ENCODE measurements at regions not wholly inside any gene's neighbourhood (a gene's known extent, or its start where the extent isn't known, plus 50 kb on each side); places are given as distances from the start of the nearest gene placed in this dataset.

- Histone ChIP-seq H3K4me1 (ENCODE audit: control insufficient read depth in 2 of 2, insufficient read depth in 2 of 2, low read length in 2 of 2) (peaks cover 0 to 2% of the 10 kb centered on the region in 2 donors), H3K36me3 (ENCODE audit: control insufficient read depth in 2 of 2, insufficient read depth in 2 of 2, low read length in 2 of 2) (no peaks in the 10 kb centered on the region), H3K9ac (ENCODE audit: low read depth in 1 of 2, low read length in 2 of 2) (no peak overlapping the region)
Measured at GRCh38 chr13:76720821-76721220, 165.4 kb downstream of the KCTD12 start.

GRCh38 chr13:76720416-76720815 lies 165.8 kb downstream of the KCTD12 start:
- Histone ChIP-seq H3K27ac (ENCODE audit: low read depth in 2 of 2, low read length in 2 of 2) (no peak overlapping the region), H3K9ac (ENCODE audit: low read depth in 1 of 2, low read length in 2 of 2) (no peak overlapping the region), H3K9me3 (ENCODE audit: control insufficient read depth in 2 of 2, low read length in 2 of 2) (no peaks in the 10 kb centered on the region), H3K36me3 (ENCODE audit: control insufficient read depth in 2 of 2, insufficient read depth in 2 of 2, low read length in 2 of 2) (no peaks in the 10 kb centered on the region), H3K4me3 (ENCODE audit: low read length in 2 of 2) (no peak overlapping the region), H3K27me3 (ENCODE audit: control insufficient read depth in 2 of 2, insufficient read depth in 2 of 2, low read length in 2 of 2) (no peaks in the 10 kb centered on the region), H3K4me1 (ENCODE audit: control insufficient read depth in 2 of 2, insufficient read depth in 2 of 2, low read length in 2 of 2) (peaks cover 0 to 2% of the 10 kb centered on the region in 2 donors)

More at GRCh38 chr13:76720821-76721220, 165.4 kb downstream of the KCTD12 start:
- Histone ChIP-seq H3K4me3 (ENCODE audit: low read length in 2 of 2) (no peak overlapping the region), H3K27ac (ENCODE audit: low read depth in 2 of 2, low read length in 2 of 2) (no peak overlapping the region), H3K9me3 (ENCODE audit: control insufficient read depth in 2 of 2, low read length in 2 of 2) (no peaks in the 10 kb centered on the region), H3K27me3 (ENCODE audit: control insufficient read depth in 2 of 2, insufficient read depth in 2 of 2, low read length in 2 of 2) (no peaks in the 10 kb centered on the region)

GRCh38 chr13:76719955-76720354 lies 166.2 kb downstream of the KCTD12 start:
- Histone ChIP-seq H3K9ac (ENCODE audit: low read depth in 1 of 2, low read length in 2 of 2) (no peak overlapping the region), H3K9me3 (ENCODE audit: control insufficient read depth in 2 of 2, low read length in 2 of 2) (no peaks in the 10 kb centered on the region), H3K4me1 (ENCODE audit: control insufficient read depth in 2 of 2, insufficient read depth in 2 of 2, low read length in 2 of 2) (peaks cover 0 to 2% of the 10 kb centered on the region in 2 donors), H3K36me3 (ENCODE audit: control insufficient read depth in 2 of 2, insufficient read depth in 2 of 2, low read length in 2 of 2) (no peaks in the 10 kb centered on the region), H3K4me3 (ENCODE audit: low read length in 2 of 2) (no peak overlapping the region), H3K27me3 (ENCODE audit: control insufficient read depth in 2 of 2, insufficient read depth in 2 of 2, low read length in 2 of 2) (no peaks in the 10 kb centered on the region), H3K27ac (ENCODE audit: low read depth in 2 of 2, low read length in 2 of 2) (no peak overlapping the region)

- no peak overlapping the region for H3K4me3 ChIP-seq (ENCODE audit: low read length in 2 of 2)
- H3K27me3 ChIP-seq (ENCODE audit: control insufficient read depth in 2 of 2, insufficient read depth in 2 of 2, low read length in 2 of 2) = no peaks in the 10 kb centered on the region
- H3K27ac ChIP-seq (ENCODE audit: low read depth in 2 of 2, low read length in 2 of 2) = no peak overlapping the region
- no peaks in the 10 kb centered on the region for H3K36me3 ChIP-seq (ENCODE audit: control insufficient read depth in 2 of 2, insufficient read depth in 2 of 2, low read length in 2 of 2)
- H3K9me3 ChIP-seq (ENCODE audit: control insufficient read depth in 2 of 2, low read length in 2 of 2) = no peaks in the 10 kb centered on the region
- H3K4me1 ChIP-seq (ENCODE audit: control insufficient read depth in 2 of 2, insufficient read depth in 2 of 2, low read length in 2 of 2) = no peaks in the 10 kb centered on the region
- no peak overlapping the region for H3K9ac ChIP-seq (ENCODE audit: low read depth in 1 of 2, low read length in 2 of 2)
Measured at GRCh38 chr13:76717092-76717491, 169.1 kb downstream of the KCTD12 start.

- H3K9me3 ChIP-seq (ENCODE audit: control insufficient read depth in 2 of 2, low read length in 2 of 2) = no peaks in the 10 kb centered on the region
- no peak overlapping the region for H3K4me3 ChIP-seq (ENCODE audit: low read length in 2 of 2)
- no peaks in the 10 kb centered on the region for H3K36me3 ChIP-seq (ENCODE audit: control insufficient read depth in 2 of 2, insufficient read depth in 2 of 2, low read length in 2 of 2)
- no peaks in the 10 kb centered on the region for H3K27me3 ChIP-seq (ENCODE audit: control insufficient read depth in 2 of 2, insufficient read depth in 2 of 2, low read length in 2 of 2)
- no peak overlapping the region for H3K27ac ChIP-seq (ENCODE audit: low read depth in 2 of 2, low read length in 2 of 2)
- H3K9ac ChIP-seq (ENCODE audit: low read depth in 1 of 2, low read length in 2 of 2) = no peak overlapping the region
- H3K4me1 ChIP-seq (ENCODE audit: control insufficient read depth in 2 of 2, insufficient read depth in 2 of 2, low read length in 2 of 2) = no peaks in the 10 kb centered on the region
Measured at GRCh38 chr13:76715621-76716020, 170.6 kb downstream of the KCTD12 start.

GRCh38 chr13:76715075-76715474 lies 171.1 kb downstream of the KCTD12 start:
- H3K27ac ChIP-seq (ENCODE audit: low read depth in 2 of 2, low read length in 2 of 2) = no peak overlapping the region
- H3K36me3 ChIP-seq (ENCODE audit: control insufficient read depth in 2 of 2, insufficient read depth in 2 of 2, low read length in 2 of 2) = no peaks in the 10 kb centered on the region
- no peaks in the 10 kb centered on the region for H3K9me3 ChIP-seq (ENCODE audit: control insufficient read depth in 2 of 2, low read length in 2 of 2)
- no peaks in the 10 kb centered on the region for H3K27me3 ChIP-seq (ENCODE audit: control insufficient read depth in 2 of 2, insufficient read depth in 2 of 2, low read length in 2 of 2)
- no peaks in the 10 kb centered on the region for H3K4me1 ChIP-seq (ENCODE audit: control insufficient read depth in 2 of 2, insufficient read depth in 2 of 2, low read length in 2 of 2)
- no peak overlapping the region for H3K4me3 ChIP-seq (ENCODE audit: low read length in 2 of 2)
- no peak overlapping the region for H3K9ac ChIP-seq (ENCODE audit: low read depth in 1 of 2, low read length in 2 of 2)

DNA sequence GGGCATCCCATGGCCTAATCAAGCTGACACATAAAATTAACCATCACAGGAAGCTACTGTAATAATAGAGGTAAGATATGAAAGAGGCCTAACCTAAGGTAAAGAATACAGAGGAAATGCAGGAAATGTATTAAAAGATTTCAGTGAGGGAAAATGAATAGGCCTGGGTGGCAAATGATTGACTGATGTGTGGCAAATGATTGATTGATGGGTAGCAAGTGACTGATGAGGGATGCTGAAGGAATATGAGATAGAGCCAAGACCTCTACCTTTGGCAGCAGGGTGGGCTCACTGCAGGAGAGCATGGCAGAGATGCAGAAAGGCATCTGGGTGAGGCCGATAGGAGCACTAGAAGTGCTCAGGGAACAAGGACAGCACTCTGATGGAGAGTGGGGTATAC lies 172.9 kb downstream of the KCTD12 start:
- H3K4me3 ChIP-seq (ENCODE audit: low read length in 2 of 2) = no peak overlapping the region
- no peaks in the 10 kb centered on the region for H3K9me3 ChIP-seq (ENCODE audit: control insufficient read depth in 2 of 2, low read length in 2 of 2)
- H3K27me3 ChIP-seq (ENCODE audit: control insufficient read depth in 2 of 2, insufficient read depth in 2 of 2, low read length in 2 of 2) = no peaks in the 10 kb centered on the region
- H3K9ac ChIP-seq (ENCODE audit: low read depth in 1 of 2, low read length in 2 of 2) = no peak overlapping the region
- H3K36me3 ChIP-seq (ENCODE audit: control insufficient read depth in 2 of 2, insufficient read depth in 2 of 2, low read length in 2 of 2) = no peaks in the 10 kb centered on the region
- no peak overlapping the region for H3K27ac ChIP-seq (ENCODE audit: low read depth in 2 of 2, low read length in 2 of 2)
- H3K4me1 ChIP-seq (ENCODE audit: control insufficient read depth in 2 of 2, insufficient read depth in 2 of 2, low read length in 2 of 2) = no peaks in the 10 kb centered on the region

GRCh38 chr13:76711550-76712182 lies 174.5 kb downstream of the KCTD12 start:
- H3K27ac ChIP-seq (ENCODE audit: low read depth in 2 of 2, low read length in 2 of 2) = peak overlapping the region in 1 of 2 donors; percentile 22
- no peak overlapping the region for H3K4me3 ChIP-seq (ENCODE audit: low read length in 2 of 2)
- no peaks in the 10 kb centered on the region for H3K27me3 ChIP-seq (ENCODE audit: control insufficient read depth in 2 of 2, insufficient read depth in 2 of 2, low read length in 2 of 2)

GRCh38 chr13:76709851-76710250 lies 176.4 kb downstream of the KCTD12 start:
- H3K4me3 ChIP-seq (ENCODE audit: low read length in 2 of 2) = no peak overlapping the region
- H3K9me3 ChIP-seq (ENCODE audit: control insufficient read depth in 2 of 2, low read length in 2 of 2) = no peaks in the 10 kb centered on the region
- no peak overlapping the region for H3K27ac ChIP-seq (ENCODE audit: low read depth in 2 of 2, low read length in 2 of 2)
- H3K9ac ChIP-seq (ENCODE audit: low read depth in 1 of 2, low read length in 2 of 2) = no peak overlapping the region
- no peaks in the 10 kb centered on the region for H3K36me3 ChIP-seq (ENCODE audit: control insufficient read depth in 2 of 2, insufficient read depth in 2 of 2, low read length in 2 of 2)
- H3K4me1 ChIP-seq (ENCODE audit: control insufficient read depth in 2 of 2, insufficient read depth in 2 of 2, low read length in 2 of 2) = no peaks in the 10 kb centered on the region
- no peaks in the 10 kb centered on the region for H3K27me3 ChIP-seq (ENCODE audit: control insufficient read depth in 2 of 2, insufficient read depth in 2 of 2, low read length in 2 of 2)

More at GRCh38 chr13:76711550-76712182, 174.5 kb downstream of the KCTD12 start:
- Histone ChIP-seq H3K36me3 (ENCODE audit: control insufficient read depth in 2 of 2, insufficient read depth in 2 of 2, low read length in 2 of 2) (no peaks in the 10 kb centered on the region), H3K9ac (ENCODE audit: low read depth in 1 of 2, low read length in 2 of 2) (no peak overlapping the region), H3K4me1 (ENCODE audit: control insufficient read depth in 2 of 2, insufficient read depth in 2 of 2, low read length in 2 of 2) (no peaks in the 10 kb centered on the region), H3K9me3 (ENCODE audit: control insufficient read depth in 2 of 2, low read length in 2 of 2) (no peaks in the 10 kb centered on the region)

GRCh38 chr13:76708138-76708688 lies 178.0 kb downstream of the KCTD12 start:
- Histone ChIP-seq H3K9ac (ENCODE audit: low read depth in 1 of 2, low read length in 2 of 2) (no peak overlapping the region), H3K4me1 (ENCODE audit: control insufficient read depth in 2 of 2, insufficient read depth in 2 of 2, low read length in 2 of 2) (no peaks in the 10 kb centered on the region), H3K36me3 (ENCODE audit: control insufficient read depth in 2 of 2, insufficient read depth in 2 of 2, low read length in 2 of 2) (no peaks in the 10 kb centered on the region), H3K27me3 (ENCODE audit: control insufficient read depth in 2 of 2, insufficient read depth in 2 of 2, low read length in 2 of 2) (no peaks in the 10 kb centered on the region), H3K4me3 (ENCODE audit: low read length in 2 of 2) (no peak overlapping the region), H3K9me3 (ENCODE audit: control insufficient read depth in 2 of 2, low read length in 2 of 2) (no peaks in the 10 kb centered on the region), H3K27ac (ENCODE audit: low read depth in 2 of 2, low read length in 2 of 2) (no peak overlapping the region)
